Gastrocnemius medialis (tissue), 4 donors: ENCODE measurements at regions not wholly inside any gene's neighbourhood (a gene's known extent, or its start where the extent isn't known, plus 50 kb on each side); places are given as distances from the start of the nearest gene placed in this dataset.

ENCODE experiments used
- ATAC-seq, 2 donors: fragments of 150-250 bp; one replicate each; pipeline ENCODE4 v1.9.1; 2016
- DNase-seq, 2 donors: peaks; one replicate each; pipeline ENCODE4 v3.0.0-alpha.2; 2019
- H3K27ac ChIP-seq, 4 donors: fragments of 200-600 bp; sonication (generic); 1 replicate in 1 of 4; 2 replicates in 3 of 4; pipeline ENCODE4 v1.5.1; 2016 to 2018; ENCODE audit warnings: mild to moderate bottlenecking in 2 of 4, moderate library complexity in 1 of 4
- H3K27me3 ChIP-seq, 3 donors: fragments of 200-600 bp; sonication (generic) in 2 of 3; 1 replicate in 1 of 3; 2 replicates in 2 of 3; pipeline versions ENCODE4 v1.5.1 to v1.6.0; 2016 to 2019; ENCODE audit warnings: mild to moderate bottlenecking in 1 of 3, moderate library complexity in 1 of 3
- H3K36me3 ChIP-seq, 2 donors: fragments of 200-600 bp; sonication (generic) in 1 of 2; one replicate each; pipeline ENCODE4 v1.5.1; 2017 to 2018
- H3K4me1 ChIP-seq, 2 donors: fragments of 200-600 bp; sonication (generic) in 1 of 2; one replicate each; pipeline ENCODE4 v1.5.1; 2016 to 2017; ENCODE audit warnings: mild to moderate bottlenecking in 2 of 2
- H3K4me3 ChIP-seq, 4 donors: fragments of 200-600 bp; sonication (generic) in 3 of 4; 1 replicate in 1 of 4; 2 replicates in 3 of 4; pipeline ENCODE4 v1.5.1; 2016 to 2019; ENCODE audit warnings: mild to moderate bottlenecking in 2 of 4
- H3K9me3 ChIP-seq, 3 donors: fragments of 200-600 bp; sonication (generic) in 2 of 3; 1 replicate in 1 of 3; 2 replicates in 2 of 3; pipeline ENCODE4 v1.5.1; 2016 to 2019
- POLR2A ChIP-seq, 2 donors: fragments of 450-650 bp; IDR thresholded peaks; one replicate each; pipeline ENCODE4 v1.6.1; 2017; ENCODE audit warnings: antibody characterized with exemption in 2 of 2, mild to moderate bottlenecking in 2 of 2, moderate library complexity in 2 of 2
- in situ Hi-C, 4 donors: fragments of 200-750 bp; cut with MboI; loops; one replicate each; pipeline versions ENCODE4 v1.15.0 to v1.8.0; 2017; ENCODE audit warnings: low sequenced_read_pairs in 4 of 4
- intact Hi-C: fragments of 100-400 bp; cut with DNase I; formaldehyde crosslinking; loops from one replicate; pipeline ENCODE4 v1.15.1; 2023; ENCODE audit warnings: low total_unique reads
- TF ChIP-seq, protein P1 (sequence below), 5 experiments: fragments of 450-650 bp in 3 of 5; fragments of 200-600 bp in 2 of 5; sonication (generic) in 2 of 5; IDR thresholded peaks in 4 of 5; conservative IDR thresholded peaks in 1 of 5; 1 replicate in 4 of 5; 2 replicates in 1 of 5; pipeline ENCODE4 v1.5.1; 2016 to 2019; ENCODE audit warnings: antibody characterized with exemption in 5 of 5, mild to moderate bottlenecking in 3 of 5, moderate library complexity in 3 of 5

DNA sequence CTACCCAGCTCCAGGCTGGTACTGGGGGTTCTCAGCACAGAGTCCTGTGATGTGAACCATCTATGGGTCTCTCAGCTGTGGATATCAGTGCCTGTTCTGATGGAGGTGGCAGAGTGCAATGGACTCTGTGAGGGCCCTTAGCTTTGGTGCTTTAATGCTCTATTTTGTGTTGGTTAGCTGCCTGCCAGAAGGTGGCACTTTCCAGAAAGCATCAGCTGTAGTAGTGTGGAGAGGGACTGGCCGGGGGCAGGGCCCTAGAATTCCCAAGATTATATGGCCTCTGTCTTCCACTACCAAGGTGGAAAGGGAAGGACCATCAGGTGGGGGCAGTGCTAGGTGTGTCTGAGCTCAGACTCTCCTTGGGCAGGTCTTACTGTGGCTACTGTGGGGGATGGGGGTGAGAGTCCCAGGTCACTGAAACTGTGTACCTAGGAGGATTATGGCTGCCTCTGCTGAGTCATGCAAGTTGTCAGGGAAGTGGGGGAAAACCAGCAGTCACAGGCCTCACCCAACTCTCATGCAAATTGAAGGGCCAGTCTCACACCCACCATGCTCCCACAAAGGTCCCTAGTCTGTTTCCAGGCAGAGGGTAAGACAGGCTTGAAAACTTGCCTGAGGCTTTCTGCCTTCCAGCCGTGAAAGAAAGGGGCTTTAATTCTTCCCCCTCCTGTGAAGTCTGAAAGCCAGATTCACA is 878.1 kb downstream of the C12orf50 start:
- H3K4me3 ChIP-seq: no peak overlapping the region
- TF ChIP-seq POLR2A (IDR thresholded peaks at IDR 0.05): no peak
- TF ChIP-seq, protein P1, sequence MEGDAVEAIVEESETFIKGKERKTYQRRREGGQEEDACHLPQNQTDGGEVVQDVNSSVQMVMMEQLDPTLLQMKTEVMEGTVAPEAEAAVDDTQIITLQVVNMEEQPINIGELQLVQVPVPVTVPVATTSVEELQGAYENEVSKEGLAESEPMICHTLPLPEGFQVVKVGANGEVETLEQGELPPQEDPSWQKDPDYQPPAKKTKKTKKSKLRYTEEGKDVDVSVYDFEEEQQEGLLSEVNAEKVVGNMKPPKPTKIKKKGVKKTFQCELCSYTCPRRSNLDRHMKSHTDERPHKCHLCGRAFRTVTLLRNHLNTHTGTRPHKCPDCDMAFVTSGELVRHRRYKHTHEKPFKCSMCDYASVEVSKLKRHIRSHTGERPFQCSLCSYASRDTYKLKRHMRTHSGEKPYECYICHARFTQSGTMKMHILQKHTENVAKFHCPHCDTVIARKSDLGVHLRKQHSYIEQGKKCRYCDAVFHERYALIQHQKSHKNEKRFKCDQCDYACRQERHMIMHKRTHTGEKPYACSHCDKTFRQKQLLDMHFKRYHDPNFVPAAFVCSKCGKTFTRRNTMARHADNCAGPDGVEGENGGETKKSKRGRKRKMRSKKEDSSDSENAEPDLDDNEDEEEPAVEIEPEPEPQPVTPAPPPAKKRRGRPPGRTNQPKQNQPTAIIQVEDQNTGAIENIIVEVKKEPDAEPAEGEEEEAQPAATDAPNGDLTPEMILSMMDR (IDR thresholded peaks at IDR 0.05 in 4 of 5, conservative IDR thresholded peaks at IDR 0.05 in 1 of 5): no peak
- ATAC-seq: no peak
- H3K27me3 ChIP-seq: no peaks in the 10 kb centered on the region
- no peak overlapping the region for H3K27ac ChIP-seq
- no peak for DNase-seq
- intact Hi-C loops (no loop called here), in situ Hi-C loops (no loop called here)
- no peaks in the 10 kb centered on the region for H3K9me3 ChIP-seq
- H3K4me1 ChIP-seq: no peaks in the 10 kb centered on the region
- no peaks in the 10 kb centered on the region for H3K36me3 ChIP-seq

DNA sequence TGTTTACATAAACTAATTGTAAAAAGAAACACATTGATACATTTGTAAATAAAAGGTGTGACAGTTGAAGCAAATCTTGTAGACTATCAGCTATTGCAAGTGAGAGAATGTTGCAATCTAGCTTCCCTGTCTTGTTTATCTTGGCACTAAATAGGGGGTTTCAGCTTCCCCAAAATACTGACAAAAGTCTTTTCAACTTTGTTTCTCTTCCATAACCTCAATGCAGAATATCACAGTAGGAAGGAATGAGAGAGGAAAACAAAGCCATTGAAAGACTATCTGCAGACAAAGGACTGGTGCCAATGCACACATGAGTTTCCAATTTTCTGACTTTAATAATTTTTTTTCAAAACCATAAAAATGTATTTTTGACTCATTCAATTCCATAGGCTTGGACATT is 886.2 kb upstream of the MGAT4C start:
- H3K27me3 ChIP-seq: no peaks in the 10 kb centered on the region
- no peaks in the 10 kb centered on the region for H3K36me3 ChIP-seq
- intact Hi-C loops (no loop called here), in situ Hi-C loops (no loop called here)
- no peak overlapping the region for H3K4me3 ChIP-seq
- no peak overlapping the region for H3K27ac ChIP-seq
- no peaks in the 10 kb centered on the region for H3K4me1 ChIP-seq
- DNase-seq (no peak), ATAC-seq (no peak)
- no peaks in the 10 kb centered on the region for H3K9me3 ChIP-seq
- TF ChIP-seq, protein P1 (IDR thresholded peaks at IDR 0.05 in 4 of 5, conservative IDR thresholded peaks at IDR 0.05 in 1 of 5): no peak

DNA sequence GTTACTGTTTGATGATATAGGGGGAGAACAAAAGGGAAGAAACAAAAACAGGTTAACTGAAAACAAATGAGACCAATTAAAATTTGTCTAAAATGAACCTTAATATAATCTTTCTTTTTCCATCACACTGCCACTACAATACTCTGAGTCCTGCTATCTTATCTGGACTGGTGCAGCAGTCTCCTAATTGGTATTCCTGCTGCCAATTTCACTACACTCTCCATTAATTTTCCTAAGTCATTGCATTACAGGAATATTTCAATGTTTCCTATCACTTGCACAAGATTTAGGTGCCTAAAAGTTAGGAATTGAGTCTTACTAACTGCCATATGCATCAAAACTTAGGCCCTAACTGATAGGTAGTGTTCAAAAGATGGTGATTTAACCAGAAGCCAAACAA is 884.9 kb upstream of the MGAT4C start:
- no peak overlapping the region for H3K4me3 ChIP-seq
- DNase-seq: no peak
- no peaks in the 10 kb centered on the region for H3K4me1 ChIP-seq
- intact Hi-C loops: no loop called here
- no peaks in the 10 kb centered on the region for H3K36me3 ChIP-seq
- no peaks in the 10 kb centered on the region for H3K9me3 ChIP-seq
- ATAC-seq: no peak
- no peak overlapping the region for H3K27ac ChIP-seq
- no peak for TF ChIP-seq POLR2A (IDR thresholded peaks at IDR 0.05)
- TF ChIP-seq, protein P1 (IDR thresholded peaks at IDR 0.05 in 4 of 5, conservative IDR thresholded peaks at IDR 0.05 in 1 of 5): no peak
- in situ Hi-C loops: no loop called here
- no peaks in the 10 kb centered on the region for H3K27me3 ChIP-seq

DNA sequence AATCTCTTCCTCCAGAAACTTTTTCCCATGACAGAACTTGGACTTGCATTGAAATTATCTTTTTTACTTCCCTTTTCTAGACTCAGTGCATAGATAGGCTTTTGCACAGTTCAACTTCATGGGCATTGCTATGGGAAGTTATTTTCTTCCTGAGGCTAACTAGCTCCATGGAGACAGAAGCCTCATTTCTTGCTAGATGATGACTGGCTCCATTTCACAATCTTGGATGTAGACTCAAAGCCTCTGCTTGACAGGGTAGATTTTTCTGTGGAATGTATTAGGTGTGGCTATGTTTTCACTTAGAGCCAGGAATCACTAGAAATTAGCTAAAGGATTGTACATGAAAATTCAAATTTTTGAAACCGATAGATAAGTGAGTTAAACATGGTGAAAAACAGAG is 884.1 kb upstream of the MGAT4C start:
- in situ Hi-C loops (no loop called here), intact Hi-C loops (no loop called here)
- H3K9me3 ChIP-seq: no peaks in the 10 kb centered on the region
- TF ChIP-seq POLR2A (IDR thresholded peaks at IDR 0.05): no peak
- TF ChIP-seq, protein P1 (IDR thresholded peaks at IDR 0.05 in 4 of 5, conservative IDR thresholded peaks at IDR 0.05 in 1 of 5): no peak
- H3K27me3 ChIP-seq: no peaks in the 10 kb centered on the region
- no peaks in the 10 kb centered on the region for H3K36me3 ChIP-seq
- H3K27ac ChIP-seq: no peak overlapping the region
- H3K4me3 ChIP-seq: no peak overlapping the region
- no peaks in the 10 kb centered on the region for H3K4me1 ChIP-seq
- DNase-seq: no peak
- ATAC-seq: no peak

DNA sequence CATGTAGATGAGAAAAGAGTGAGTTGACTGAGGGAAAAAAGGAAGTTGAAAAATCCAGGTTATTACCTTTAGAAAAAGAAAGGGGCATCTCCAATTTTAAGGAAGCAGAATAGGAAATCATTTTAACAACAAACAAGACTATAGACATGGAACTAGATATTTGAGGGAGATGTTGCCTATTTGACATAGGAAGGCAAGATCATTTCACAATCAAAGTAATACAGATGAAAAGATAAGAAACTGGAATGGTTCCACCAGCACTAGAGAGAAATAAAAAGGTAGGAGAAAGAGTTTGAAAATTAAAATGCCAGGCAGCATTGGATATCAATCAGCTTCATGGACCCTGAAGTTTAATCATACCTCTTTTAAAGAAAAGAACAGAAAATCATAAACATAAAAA is 881.0 kb upstream of the MGAT4C start:
- H3K4me1 ChIP-seq: no peaks in the 10 kb centered on the region
- ATAC-seq: no peak
- TF ChIP-seq, protein P1 (IDR thresholded peaks at IDR 0.05 in 4 of 5, conservative IDR thresholded peaks at IDR 0.05 in 1 of 5): no peak
- no peak for TF ChIP-seq POLR2A (IDR thresholded peaks at IDR 0.05)
- intact Hi-C loops (no loop called here), in situ Hi-C loops (no loop called here)
- no peak for DNase-seq
- H3K9me3 ChIP-seq: no peaks in the 10 kb centered on the region
- H3K27me3 ChIP-seq: no peaks in the 10 kb centered on the region
- no peak overlapping the region for H3K4me3 ChIP-seq
- no peaks in the 10 kb centered on the region for H3K36me3 ChIP-seq
- no peak overlapping the region for H3K27ac ChIP-seq
